Esophagus muscularis mucosa (tissue), 4 donors: ENCODE measurements at regions not wholly inside any gene's neighbourhood (a gene's known extent, or its start where the extent isn't known, plus 50 kb on each side); places are given as distances from the start of the nearest gene placed in this dataset.

ENCODE experiments used
- DNase-seq: peaks from one replicate; pipeline ENCODE4 v3.0.0-alpha.2; 2017; ENCODE audit errors: extremely low spot score
- H3K27ac ChIP-seq, 4 donors: fragments of 200-600 bp; sonication (generic); replicated peaks in 1 of 4; 1 replicate in 3 of 4; 2 replicates in 1 of 4; pipeline ENCODE4 v1.5.1; 2016 to 2019; ENCODE audit warnings: mild to moderate bottlenecking in 1 of 4
- H3K27me3 ChIP-seq, 4 donors: fragments of 200-600 bp; sonication (generic); one replicate each; pipeline versions ENCODE4 v1.5.1 to v1.6.0; 2016 to 2019
- H3K36me3 ChIP-seq, 4 donors: fragments of 200-600 bp; sonication (generic); one replicate each; pipeline ENCODE4 v1.5.1; 2016 to 2019
- H3K4me1 ChIP-seq, 4 donors: fragments of 200-600 bp; sonication (generic); one replicate each; pipeline ENCODE4 v1.5.1; 2016 to 2019
- H3K4me3 ChIP-seq, 4 donors: fragments of 200-600 bp; sonication (generic); 1 replicate in 2 of 4; 2 replicates in 2 of 4; pipeline ENCODE4 v1.5.1; 2016 to 2019; ENCODE audit warnings: mild to moderate bottlenecking in 4 of 4, moderate library complexity in 1 of 4
- H3K9me3 ChIP-seq, 4 donors: fragments of 200-600 bp; sonication (generic); 1 replicate in 3 of 4; 2 replicates in 1 of 4; pipeline ENCODE4 v1.5.1; 2016 to 2019
- EP300 ChIP-seq: sonication (generic); formaldehyde crosslinking; IDR thresholded peaks from one replicate; pipeline ENCODE4 v1.6.1; 2017; ENCODE audit warnings: antibody characterized with exemption
- POLR2A ChIP-seq: fragments of 450-650 bp; IDR thresholded peaks from one replicate; pipeline ENCODE4 v1.6.1; 2017; ENCODE audit warnings: antibody characterized with exemption, moderate library complexity, mild to moderate bottlenecking, low read depth
- POLR2AphosphoS5 ChIP-seq, 2 donors: sonication (generic); formaldehyde crosslinking; IDR thresholded peaks; one replicate each; pipeline ENCODE4 v1.6.1; 2017; ENCODE audit warnings: antibody characterized with exemption in 2 of 2
- WGBS: methylation state at CpG from one replicate; pipeline ENCODE4 v1.1.5; 2018; 5-methylcytosine and 5-hydroxymethylcytosine counted together
- intact Hi-C: fragments of 100-400 bp; cut with DNase I; formaldehyde crosslinking; loops from one replicate; pipeline ENCODE4 v1.15.1; 2023
- TF ChIP-seq, protein P1 (sequence below), 3 experiments: fragments of 200-600 bp in 2 of 3; fragments of 450-650 bp in 1 of 3; sonication (generic) in 2 of 3; IDR thresholded peaks; one replicate each; pipeline ENCODE4 v1.5.1; 2017 to 2019; ENCODE audit warnings: antibody characterized with exemption in 3 of 3, mild to moderate bottlenecking in 2 of 3, moderate library complexity in 1 of 3

- Histone ChIP-seq H3K27ac (no peak overlapping the region), H3K4me1 (no peaks in the 10 kb centered on the region), H3K9me3 (no peaks in the 10 kb centered on the region), H3K36me3 (no peaks in the 10 kb centered on the region), H3K27me3 (peaks cover 0 to 62% (median 0%) of the 10 kb centered on the region in 4 donors), H3K4me3 (no peak overlapping the region)
- peak; percentile 87 for DNase-seq
- intact Hi-C loops, result no loop called here
- TF ChIP-seq EP300 (no peak), POLR2A (no peak), POLR2AphosphoS5 (IDR thresholded peaks at IDR 0.05) (no peak)
- TF ChIP-seq, protein P1, sequence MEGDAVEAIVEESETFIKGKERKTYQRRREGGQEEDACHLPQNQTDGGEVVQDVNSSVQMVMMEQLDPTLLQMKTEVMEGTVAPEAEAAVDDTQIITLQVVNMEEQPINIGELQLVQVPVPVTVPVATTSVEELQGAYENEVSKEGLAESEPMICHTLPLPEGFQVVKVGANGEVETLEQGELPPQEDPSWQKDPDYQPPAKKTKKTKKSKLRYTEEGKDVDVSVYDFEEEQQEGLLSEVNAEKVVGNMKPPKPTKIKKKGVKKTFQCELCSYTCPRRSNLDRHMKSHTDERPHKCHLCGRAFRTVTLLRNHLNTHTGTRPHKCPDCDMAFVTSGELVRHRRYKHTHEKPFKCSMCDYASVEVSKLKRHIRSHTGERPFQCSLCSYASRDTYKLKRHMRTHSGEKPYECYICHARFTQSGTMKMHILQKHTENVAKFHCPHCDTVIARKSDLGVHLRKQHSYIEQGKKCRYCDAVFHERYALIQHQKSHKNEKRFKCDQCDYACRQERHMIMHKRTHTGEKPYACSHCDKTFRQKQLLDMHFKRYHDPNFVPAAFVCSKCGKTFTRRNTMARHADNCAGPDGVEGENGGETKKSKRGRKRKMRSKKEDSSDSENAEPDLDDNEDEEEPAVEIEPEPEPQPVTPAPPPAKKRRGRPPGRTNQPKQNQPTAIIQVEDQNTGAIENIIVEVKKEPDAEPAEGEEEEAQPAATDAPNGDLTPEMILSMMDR (IDR thresholded peaks at IDR 0.05), result no peak
- WGBS, result 85% methylated on average over 11 of the region's 11 CpGs
Observed at GRCh38 chr22:47619631-47620030, 857.2 kb downstream of the TBC1D22A start.

GRCh38 chr22:47618180-47619010, 855.9 kb downstream of the TBC1D22A start:
- intact Hi-C loops, result no loop called here
- no peak for DNase-seq
- Histone ChIP-seq H3K4me1 (no peaks in the 10 kb centered on the region), H3K9me3 (no peaks in the 10 kb centered on the region), H3K4me3 (no peak overlapping the region), H3K36me3 (no peaks in the 10 kb centered on the region), H3K27ac (no peak overlapping the region), H3K27me3 (peaks cover 0 to 57% (median 0%) of the 10 kb centered on the region in 4 donors)
- WGBS, result 36% methylated on average over 16 of the region's 23 CpGs
- TF ChIP-seq POLR2A (no peak), EP300 (no peak), POLR2AphosphoS5 (IDR thresholded peaks at IDR 0.05) (no peak)
- TF ChIP-seq, protein P1 (IDR thresholded peaks at IDR 0.05), result no peak

DNA sequence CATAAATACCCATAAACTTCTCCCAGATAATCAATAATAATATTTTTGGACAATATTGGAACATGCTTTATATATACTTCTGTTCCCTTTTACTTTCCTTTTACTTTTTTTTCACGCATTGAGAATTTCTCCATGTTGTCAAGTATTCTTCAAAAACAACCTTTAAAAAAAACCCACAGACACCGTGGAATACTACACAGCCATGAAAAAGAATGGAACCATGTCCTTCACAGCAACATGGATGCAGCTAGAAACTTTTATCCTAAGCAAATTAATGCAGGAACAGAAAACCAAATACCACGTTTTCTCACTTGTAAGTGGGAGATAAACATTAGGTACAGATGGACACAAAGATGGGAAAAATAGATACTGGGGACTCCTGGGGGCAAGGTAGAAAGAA, 854.7 kb downstream of the TBC1D22A start:
- H3K36me3 ChIP-seq, result no peaks in the 10 kb centered on the region
- 80% methylated on average over 3 of the region's 3 CpGs for WGBS
- intact Hi-C loops, result no loop called here
- H3K4me3 ChIP-seq, result no peak overlapping the region
- no peaks in the 10 kb centered on the region for H3K4me1 ChIP-seq
- DNase-seq, result no peak
- no peaks in the 10 kb centered on the region for H3K9me3 ChIP-seq
- no peak overlapping the region for H3K27ac ChIP-seq
- TF ChIP-seq POLR2AphosphoS5 (IDR thresholded peaks at IDR 0.05) (no peak), EP300 (no peak), POLR2A (no peak)
- TF ChIP-seq, protein P1 (IDR thresholded peaks at IDR 0.05), result no peak
- peaks cover 0 to 48% (median 0%) of the 10 kb centered on the region in 4 donors for H3K27me3 ChIP-seq

DNA sequence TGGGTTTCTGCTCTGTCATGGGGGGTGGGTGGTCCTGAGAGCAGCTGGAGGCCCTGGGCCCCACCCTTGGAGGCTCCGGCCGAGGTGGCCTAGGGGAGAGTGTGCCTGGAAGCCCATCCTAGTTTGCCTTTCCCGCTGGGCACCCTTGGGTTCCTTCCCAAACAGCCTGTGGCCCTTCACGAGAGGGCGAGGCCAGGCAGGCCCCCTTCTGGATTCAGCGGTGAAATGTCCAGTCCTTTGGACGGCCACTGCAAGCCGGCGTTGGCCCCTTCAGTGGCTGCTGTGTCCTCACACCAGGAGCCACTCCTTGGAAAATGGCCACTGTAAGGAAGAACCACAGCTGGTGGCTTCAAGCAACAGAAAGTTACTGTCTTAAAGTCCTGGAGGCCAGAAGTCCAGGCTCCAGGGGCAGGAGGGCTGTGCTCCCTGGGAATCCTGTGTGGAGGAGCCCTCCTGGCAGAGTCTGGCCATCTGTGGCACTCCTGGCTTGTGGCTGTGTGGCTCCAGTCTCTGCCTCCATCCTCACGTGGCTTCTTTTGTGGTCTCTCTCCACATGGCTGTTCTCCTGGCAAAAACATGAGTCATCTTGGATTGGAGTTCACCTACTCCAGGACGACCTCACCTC, 854.1 kb downstream of the TBC1D22A start:
- TF ChIP-seq POLR2AphosphoS5 (IDR thresholded peaks at IDR 0.05) (no peak), POLR2A (no peak), EP300 (no peak)
- TF ChIP-seq, protein P1 (IDR thresholded peaks at IDR 0.05), result no peak
- H3K9me3 ChIP-seq, result no peaks in the 10 kb centered on the region
- no peak overlapping the region for H3K27ac ChIP-seq
- no peaks in the 10 kb centered on the region for H3K36me3 ChIP-seq
- no peak for DNase-seq
- H3K27me3 ChIP-seq, result peaks cover 0 to 44% (median 0%) of the 10 kb centered on the region in 4 donors
- H3K4me3 ChIP-seq, result no peak overlapping the region
- intact Hi-C loops, result no loop called here
- 92% methylated on average over 9 of the region's 11 CpGs for WGBS
- no peaks in the 10 kb centered on the region for H3K4me1 ChIP-seq
